Esophagus muscularis mucosa (tissue), 4 donors: ENCODE measurements at regions not wholly inside any gene's neighbourhood (a gene's known extent, or its start where the extent isn't known, plus 50 kb on each side); places are given as distances from the start of the nearest gene placed in this dataset.

Experiments used
- DNase-seq: peaks from one replicate; pipeline ENCODE4 v3.0.0-alpha.2; 2017; ENCODE audit errors: extremely low spot score
- H3K27ac ChIP-seq, 4 donors: fragments of 200-600 bp; sonication (generic); replicated peaks in 1 of 4; 1 replicate in 3 of 4; 2 replicates in 1 of 4; pipeline ENCODE4 v1.5.1; 2016 to 2019; ENCODE audit warnings: mild to moderate bottlenecking in 1 of 4
- H3K27me3 ChIP-seq, 4 donors: fragments of 200-600 bp; sonication (generic); one replicate each; pipeline versions ENCODE4 v1.5.1 to v1.6.0; 2016 to 2019
- H3K36me3 ChIP-seq, 4 donors: fragments of 200-600 bp; sonication (generic); one replicate each; pipeline ENCODE4 v1.5.1; 2016 to 2019
- H3K4me1 ChIP-seq, 4 donors: fragments of 200-600 bp; sonication (generic); one replicate each; pipeline ENCODE4 v1.5.1; 2016 to 2019
- H3K4me3 ChIP-seq, 4 donors: fragments of 200-600 bp; sonication (generic); 1 replicate in 2 of 4; 2 replicates in 2 of 4; pipeline ENCODE4 v1.5.1; 2016 to 2019; ENCODE audit warnings: mild to moderate bottlenecking in 4 of 4, moderate library complexity in 1 of 4
- H3K9me3 ChIP-seq, 4 donors: fragments of 200-600 bp; sonication (generic); 1 replicate in 3 of 4; 2 replicates in 1 of 4; pipeline ENCODE4 v1.5.1; 2016 to 2019
- CTCF ChIP-seq, 3 experiments: fragments of 200-600 bp in 2 of 3; fragments of 450-650 bp in 1 of 3; sonication (generic) in 2 of 3; IDR thresholded peaks; one replicate each; pipeline ENCODE4 v1.5.1; 2017 to 2019; ENCODE audit warnings: antibody characterized with exemption in 3 of 3, mild to moderate bottlenecking in 2 of 3, moderate library complexity in 1 of 3
- EP300 ChIP-seq: sonication (generic); formaldehyde crosslinking; IDR thresholded peaks from one replicate; pipeline ENCODE4 v1.6.1; 2017; ENCODE audit warnings: antibody characterized with exemption
- POLR2A ChIP-seq: fragments of 450-650 bp; IDR thresholded peaks from one replicate; pipeline ENCODE4 v1.6.1; 2017; ENCODE audit warnings: antibody characterized with exemption, moderate library complexity, mild to moderate bottlenecking, low read depth
- POLR2AphosphoS5 ChIP-seq, 2 donors: sonication (generic); formaldehyde crosslinking; IDR thresholded peaks; one replicate each; pipeline ENCODE4 v1.6.1; 2017; ENCODE audit warnings: antibody characterized with exemption in 2 of 2
- WGBS: methylation state at CpG from one replicate; pipeline ENCODE4 v1.1.5; 2018; 5-methylcytosine and 5-hydroxymethylcytosine counted together
- intact Hi-C: fragments of 100-400 bp; cut with DNase I; formaldehyde crosslinking; loops from one replicate; pipeline ENCODE4 v1.15.1; 2023

DNA sequence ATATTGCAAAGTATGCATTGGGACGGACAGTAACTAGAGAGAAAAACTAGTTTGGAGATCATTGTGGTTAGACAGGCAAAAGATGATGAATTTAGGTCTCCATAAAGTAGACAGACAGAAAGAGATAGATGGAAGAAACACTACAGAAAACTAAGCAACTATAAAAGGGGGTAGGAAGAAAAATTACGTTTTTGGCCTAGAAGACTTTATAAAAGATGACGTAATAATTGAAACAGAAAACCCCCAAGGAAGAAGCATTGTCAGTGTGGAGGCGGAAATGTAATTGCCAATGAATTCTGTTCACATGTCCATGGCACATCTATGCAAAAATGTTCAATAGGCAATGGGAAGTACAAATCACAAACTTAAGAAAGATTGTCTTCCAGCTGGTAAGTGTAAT, 1211.5 kb upstream of the ZEB2 start:
- intact Hi-C loops, result no loop called here
- TF ChIP-seq POLR2AphosphoS5 (IDR thresholded peaks at IDR 0.05) (no peak), EP300 (no peak), POLR2A (no peak), CTCF (IDR thresholded peaks at IDR 0.05) (no peak)
- H3K27me3 ChIP-seq, result peaks cover 0 to 4% (median 0%) of the 10 kb centered on the region in 4 donors
- WGBS, result 93% methylated on average over 4 of the region's 4 CpGs
- no peaks in the 10 kb centered on the region for H3K4me1 ChIP-seq
- DNase-seq, result no peak
- no peaks in the 10 kb centered on the region for H3K36me3 ChIP-seq
- no peak overlapping the region for H3K4me3 ChIP-seq
- H3K27ac ChIP-seq, result no peak overlapping the region
- H3K9me3 ChIP-seq, result no peaks in the 10 kb centered on the region

GRCh38 chr2:145729993-145730770, 1210.3 kb upstream of the ZEB2 start:
- no peaks in the 10 kb centered on the region for H3K9me3 ChIP-seq
- intact Hi-C loops, result no loop called here
- 90% methylated on average over 5 of the region's 5 CpGs for WGBS
- peaks cover 0 to 4% (median 0%) of the 10 kb centered on the region in 4 donors for H3K27me3 ChIP-seq
- no peak for DNase-seq
- TF ChIP-seq POLR2AphosphoS5 (IDR thresholded peaks at IDR 0.05) (no peak), POLR2A (no peak), CTCF (IDR thresholded peaks at IDR 0.05) (no peak), EP300 (no peak)
- H3K36me3 ChIP-seq, result no peaks in the 10 kb centered on the region
- H3K4me1 ChIP-seq, result no peaks in the 10 kb centered on the region
- no peak overlapping the region for H3K27ac ChIP-seq
- no peak overlapping the region for H3K4me3 ChIP-seq

- intact Hi-C loops, result no loop called here
- H3K36me3 ChIP-seq, result no peaks in the 10 kb centered on the region
- no peak for TF ChIP-seq POLR2AphosphoS5 (IDR thresholded peaks at IDR 0.05)
- TF ChIP-seq CTCF (IDR thresholded peaks at IDR 0.05), result no peak
- no peak for TF ChIP-seq EP300
- TF ChIP-seq POLR2A, result no peak
- no peak overlapping the region for H3K27ac ChIP-seq
- H3K4me3 ChIP-seq, result no peak overlapping the region
- no peaks in the 10 kb centered on the region for H3K9me3 ChIP-seq
- no peaks in the 10 kb centered on the region for H3K4me1 ChIP-seq
- no peak for DNase-seq
- WGBS, result 87% methylated on average over 5 of the region's 5 CpGs
- H3K27me3 ChIP-seq, result peaks cover 0 to 4% (median 0%) of the 10 kb centered on the region in 4 donors
These were observed 1209.6 kb upstream of the ZEB2 start for GRCh38 chr2:145729481-145729880.

DNA sequence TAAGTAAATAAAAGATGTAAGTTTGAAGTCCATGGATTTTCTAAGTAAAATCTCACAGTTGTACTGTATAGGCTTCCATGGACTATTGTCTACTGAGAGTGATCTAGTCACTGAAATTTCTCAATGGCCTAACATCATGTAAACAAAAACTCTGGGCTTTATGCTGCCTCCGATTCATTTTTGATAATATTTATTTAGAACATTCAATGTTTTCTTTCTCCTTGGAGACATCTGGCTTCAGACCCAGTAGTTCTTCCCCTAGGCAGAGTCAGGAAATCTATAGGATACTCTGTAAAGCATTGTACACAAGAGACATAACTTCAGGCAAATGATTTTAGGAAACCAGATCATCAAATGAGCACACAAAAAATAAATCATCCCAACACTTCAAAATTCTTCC, 1208.6 kb upstream of the ZEB2 start:
- Histone ChIP-seq H3K9me3 (no peaks in the 10 kb centered on the region), H3K27ac (no peak overlapping the region), H3K36me3 (no peaks in the 10 kb centered on the region), H3K4me3 (no peak overlapping the region), H3K4me1 (no peaks in the 10 kb centered on the region), H3K27me3 (peaks cover 0 to 4% (median 0%) of the 10 kb centered on the region in 4 donors)
- 36% methylated on average over 1 of the region's 1 CpG for WGBS
- TF ChIP-seq POLR2AphosphoS5 (IDR thresholded peaks at IDR 0.05) (no peak), EP300 (no peak), POLR2A (no peak)
- DNase-seq, result no peak
- intact Hi-C loops, result no loop called here

GRCh38 chr2:145725876-145726275, 1206.0 kb upstream of the ZEB2 start:
- TF ChIP-seq POLR2AphosphoS5 (IDR thresholded peaks at IDR 0.05), result no peak
- TF ChIP-seq CTCF (IDR thresholded peaks at IDR 0.05), result no peak
- no peak for TF ChIP-seq EP300
- no peak for TF ChIP-seq POLR2A
- Histone ChIP-seq H3K36me3 (no peaks in the 10 kb centered on the region), H3K27me3 (peaks cover 0 to 4% (median 0%) of the 10 kb centered on the region in 4 donors), H3K4me1 (no peaks in the 10 kb centered on the region), H3K27ac (no peak overlapping the region), H3K9me3 (no peaks in the 10 kb centered on the region), H3K4me3 (no peak overlapping the region)
- 92% methylated on average over 3 of the region's 3 CpGs for WGBS
- intact Hi-C loops, result no loop called here
- no peak for DNase-seq
